GM12892 (cell line): ENCODE measurements at regions not wholly inside any gene's neighbourhood (a gene's known extent, or its start where the extent isn't known, plus 50 kb on each side); places are given as distances from the start of the nearest gene placed in this dataset.

Experiments used
- POLR2A ChIP-seq: IDR thresholded peaks from 2 replicates; pipeline ENCODE4 v1.6.1; 2011; ENCODE audit warnings: low read depth, low read length, control low read depth
- POLR2AphosphoS5 ChIP-seq: IDR thresholded peaks from 2 replicates; pipeline ENCODE4 v1.6.1; 2011; ENCODE audit warnings: low read depth, low read length, control low read depth

- TF ChIP-seq POLR2A = no peak
- no peak for TF ChIP-seq POLR2AphosphoS5
Observed at GRCh38 chr15:96254173-96254572, 76.3 kb upstream of the NR2F2 start.
